Cerebellar nuclear complex (tissue), 1 donor: ENCODE measurements at regions not wholly inside any gene's neighbourhood (a gene's known extent, or its start where the extent isn't known, plus 50 kb on each side); places are given as distances from the start of the nearest gene placed in this dataset.
"Not testable (repeated sequence)": the region's sequence is repeated elsewhere in the genome, so short reads cannot be mapped to it uniquely, and the experiment has no call there.

Experiments
- DNase-seq, 2 experiments: peaks; one replicate each; lab custom pipeline; 2025; lab: John Stamatoyannopoulos, UW

GRCh38 chr5:166617507-166617906 is 1673.9 kb upstream of the WWC1 start:
- no peak for DNase-seq

GRCh38 chr5:166618526-166618925 is 1672.9 kb upstream of the WWC1 start:
- no peak for DNase-seq

- DNase-seq = no peak
Observed at GRCh38 chr5:166624573-166624972, 1666.9 kb upstream of the WWC1 start.

- DNase-seq = no peak
Observed at GRCh38 chr5:166625210-166625865, 1666.1 kb upstream of the WWC1 start.

- no peak for DNase-seq
Observed at GRCh38 chr5:166637295-166637694, 1654.2 kb upstream of the WWC1 start.

GRCh38 chr5:166639151-166639550 is 1652.3 kb upstream of the WWC1 start:
- no peak for DNase-seq

GRCh38 chr5:166640136-166640535 is 1651.3 kb upstream of the WWC1 start:
- not testable (repeated sequence) for DNase-seq

- DNase-seq = no peak
Observed at GRCh38 chr5:166648736-166649135, 1642.7 kb upstream of the WWC1 start.

- DNase-seq = no peak
Observed at GRCh38 chr5:166649676-166650075, 1641.8 kb upstream of the WWC1 start.

- no peak for DNase-seq
Observed at GRCh38 chr5:166651234-166651633, 1640.2 kb upstream of the WWC1 start.

- DNase-seq = no peak
Observed at GRCh38 chr5:166671811-166672210, 1619.6 kb upstream of the WWC1 start.

- DNase-seq = no peak
Observed at GRCh38 chr5:166672431-166672830, 1619.0 kb upstream of the WWC1 start.

- no peak for DNase-seq
Observed at GRCh38 chr5:166677891-166678290, 1613.6 kb upstream of the WWC1 start.

GRCh38 chr5:166679331-166679730 is 1612.1 kb upstream of the WWC1 start:
- no peak for DNase-seq

GRCh38 chr5:166695326-166695725 is 1596.1 kb upstream of the WWC1 start:
- no peak for DNase-seq

- no peak for DNase-seq
Observed at GRCh38 chr5:166708291-166708690, 1583.2 kb upstream of the WWC1 start.

GRCh38 chr5:166709691-166710090 is 1581.8 kb upstream of the WWC1 start:
- no peak for DNase-seq

GRCh38 chr5:166710271-166710670 is 1581.2 kb upstream of the WWC1 start:
- DNase-seq = no peak

- no peak for DNase-seq
Observed at GRCh38 chr5:166712447-166713185, 1578.8 kb upstream of the WWC1 start.

GRCh38 chr5:166713295-166713694 is 1578.2 kb upstream of the WWC1 start:
- no peak for DNase-seq

GRCh38 chr5:166716856-166717492 is 1574.5 kb upstream of the WWC1 start:
- no peak for DNase-seq

- no peak for DNase-seq
Observed at GRCh38 chr5:166719991-166720390, 1571.5 kb upstream of the WWC1 start.

- DNase-seq = no peak
Observed at GRCh38 chr5:166722939-166723338, 1568.5 kb upstream of the WWC1 start.
